GM23338 (cell line): ENCODE measurements at regions not wholly inside any gene's neighbourhood (a gene's known extent, or its start where the extent isn't known, plus 50 kb on each side); places are given as distances from the start of the nearest gene placed in this dataset.

Source experiments
- ATAC-seq: fragments of 200-7000 bp; cut with Tn5 transposase; 3 replicates; pipeline ENCODE4 v1.9.1; 2020
- DNase-seq: peaks from one replicate; pipeline ENCODE4 v3.0.0-alpha.2; 2015; ENCODE audit warnings: low spot score
- H2AFZ ChIP-seq: fragments of 200-600 bp; sonication (generic); 2 replicates; pipeline ENCODE4 v1.8.0; 2016; ENCODE audit warnings: antibody characterized with exemption, mild to moderate bottlenecking, moderate library complexity
- H3F3A ChIP-seq: fragments of 200-600 bp; sonication (generic); replicated peaks from 2 replicates; pipeline ENCODE4 v1.8.0; 2017; ENCODE audit warnings: antibody characterized with exemption, mixed run types, low read depth
- H3K27ac ChIP-seq: fragments of 200-600 bp; sonication (generic); 2 replicates; pipeline ENCODE4 v1.6.1; 2016; ENCODE audit warnings: low read depth
- H3K27me3 ChIP-seq: fragments of 200-600 bp; sonication (generic); 2 replicates; pipeline ENCODE4 v1.8.0; 2016; ENCODE audit warnings: mild to moderate bottlenecking, mixed run types, moderate library complexity; ENCODE audit not compliant: insufficient read depth
- H3K36me3 ChIP-seq: fragments of 200-600 bp; sonication (generic); 2 replicates; pipeline ENCODE4 v1.8.0; 2016; ENCODE audit warnings: mild to moderate bottlenecking; ENCODE audit not compliant: insufficient read depth
- H3K4me1 ChIP-seq: fragments of 200-600 bp; sonication (generic); 2 replicates; pipeline ENCODE4 v1.8.0; 2016; ENCODE audit warnings: mild to moderate bottlenecking, moderate library complexity; ENCODE audit not compliant: insufficient read depth
- H3K4me2 ChIP-seq: fragments of 200-600 bp; sonication (generic); 2 replicates; pipeline ENCODE4 v1.7.1; 2017; ENCODE audit warnings: mixed run types
- H3K4me3 ChIP-seq: fragments of 200-600 bp; sonication (generic); 2 replicates; pipeline ENCODE4 v1.6.1; 2016; ENCODE audit warnings: mixed run types
- H3K79me2 ChIP-seq: fragments of 200-600 bp; sonication (generic); replicated peaks from 2 replicates; pipeline ENCODE4 v1.8.0; 2017; ENCODE audit warnings: mild to moderate bottlenecking; ENCODE audit not compliant: insufficient read depth
- H3K9me2 ChIP-seq: fragments of 200-600 bp; sonication (generic); 2 replicates; pipeline ENCODE4 v1.8.0; 2017; ENCODE audit not compliant: insufficient read depth
- H4K20me1 ChIP-seq: fragments of 200-600 bp; sonication (generic); replicated peaks from 2 replicates; pipeline ENCODE4 v1.8.0; 2017; ENCODE audit warnings: mild to moderate bottlenecking; ENCODE audit not compliant: insufficient read depth
- H3K27ac Mint-ChIP-seq: 2 replicates; pipeline ENCODE4 v1.8.0; 2020; ENCODE audit warnings: inconsistent platforms, mild to moderate bottlenecking, moderate library complexity, mixed read lengths
- H3K27me3 Mint-ChIP-seq: 3 replicates; pipeline ENCODE4 v1.8.0; 2022; ENCODE audit warnings: low read depth, mild to moderate bottlenecking, moderate library complexity, mixed read lengths, inconsistent platforms; ENCODE audit not compliant: insufficient read depth, poor library complexity
- H3K36me3 Mint-ChIP-seq: 3 replicates; pipeline ENCODE4 v1.8.0; 2021; ENCODE audit warnings: low read depth, mild to moderate bottlenecking, inconsistent platforms, moderate library complexity, mixed read lengths
- H3K4me1 Mint-ChIP-seq: 3 replicates; pipeline ENCODE4 v1.8.0; 2020; ENCODE audit warnings: mild to moderate bottlenecking, inconsistent platforms, mixed read lengths
- H3K4me3 Mint-ChIP-seq: 3 replicates; pipeline ENCODE4 v1.8.0; 2021; ENCODE audit warnings: moderate library complexity, mild to moderate bottlenecking, inconsistent platforms, mixed read lengths
- H3K9me3 Mint-ChIP-seq: 3 replicates; pipeline ENCODE4 v1.8.0; 2020; ENCODE audit warnings: moderate library complexity, mild to moderate bottlenecking, inconsistent platforms, mixed read lengths
- CREB1 ChIP-seq: fragments of 250-450 bp; sonication (Bioruptor Pico); IDR thresholded peaks from 2 replicates; pipeline ENCODE4 v1.5.0; 2020; ENCODE audit warnings: low read depth, mild to moderate bottlenecking, moderate library complexity
- CTCF ChIP-seq, 2 experiments: fragments of 200-600 bp in 1 of 2; sonication (generic) in 1 of 2; conservative IDR thresholded peaks; 2 replicates each; pipeline versions ENCODE4 v1.5.1 to v1.6.1; 2016 to 2017; ENCODE audit warnings: antibody characterized with exemption in 2 of 2, low read depth in 2 of 2, mild to moderate bottlenecking in 2 of 2, moderate library complexity in 1 of 2
- ETS1 ChIP-seq: IDR thresholded peaks from 2 replicates; pipeline ENCODE4 v1.6.1; 2016; ENCODE audit warnings: antibody characterized with exemption
- EZH2 ChIP-seq: fragments of 200-600 bp; sonication (generic); IDR thresholded peaks from one replicate; pipeline ENCODE4 v1.8.0; 2017; ENCODE audit warnings: antibody characterized with exemption, mild to moderate bottlenecking, low read depth; ENCODE audit not compliant: unreplicated experiment
- EZH2phosphoT487 ChIP-seq: fragments of 200-600 bp; sonication (generic); IDR thresholded peaks from one replicate; pipeline ENCODE4 v1.8.1; 2018; ENCODE audit warnings: antibody characterized with exemption; ENCODE audit not compliant: unreplicated experiment
- JUNB ChIP-seq: IDR thresholded peaks from one replicate; pipeline ENCODE4 v1.6.1; 2016; ENCODE audit warnings: antibody characterized with exemption; ENCODE audit not compliant: unreplicated experiment
- NANOG ChIP-seq: IDR thresholded peaks from 2 replicates; pipeline ENCODE4 v1.6.1; 2016; ENCODE audit warnings: antibody characterized with exemption, borderline replicate concordance
- POLR2AphosphoS5 ChIP-seq: IDR thresholded peaks from 2 replicates; pipeline ENCODE4 v1.6.1; 2016; ENCODE audit warnings: antibody characterized with exemption, low read depth
- REST ChIP-seq: IDR thresholded peaks from one replicate; pipeline ENCODE4 v1.6.1; 2018; ENCODE audit warnings: antibody characterized with exemption; ENCODE audit not compliant: unreplicated experiment
- STAT1 ChIP-seq: IDR thresholded peaks from one replicate; pipeline ENCODE4 v1.6.1; 2016; ENCODE audit warnings: antibody characterized with exemption; ENCODE audit not compliant: unreplicated experiment
- ZNF114 ChIP-seq: fragments of 250-450 bp; sonication (Bioruptor Pico); IDR thresholded peaks from 2 replicates; pipeline ENCODE4 v1.5.0; 2020; ENCODE audit warnings: mild to moderate bottlenecking, moderate library complexity
- ZNF331 ChIP-seq: fragments of 250-450 bp; sonication (Bioruptor Pico); IDR thresholded peaks from 2 replicates; pipeline ENCODE4 v1.5.0; 2020; ENCODE audit warnings: low read depth, mild to moderate bottlenecking, moderate library complexity

- TF ChIP-seq ZNF331 (CRISPR knock-in tag) (no peak), JUNB (no peak)
Measured at GRCh38 chr15:62644216-62644888, 398.2 kb upstream of the TPM1 start (continued).

GRCh38 chr15:62644889-62645742 is 397.4 kb upstream of the TPM1 start:
- Histone ChIP-seq H3K9me2 (no peaks in the 10 kb centered on the region), H3K4me1 (no peaks in the 10 kb centered on the region), H3K27me3 (no peaks in the 10 kb centered on the region), H3F3A (no peaks in the 10 kb centered on the region), H3K27ac (no peak overlapping the region), H4K20me1 (no peaks in the 10 kb centered on the region; the same call in 1 of the 2 replicates), H2AFZ (no peak overlapping the region), H3K79me2 (no peaks in the 10 kb centered on the region), H3K4me2 (no peak overlapping the region), H3K4me3 (no peak overlapping the region), H3K36me3 (no peaks in the 10 kb centered on the region)
- Mint-ChIP-seq H3K36me3 (no peaks in the 10 kb centered on the region; the same call in 2 of the 3 replicates), H3K9me3 (no peaks in the 10 kb centered on the region), H3K27me3 (peaks cover 2% of the 10 kb centered on the region), H3K27ac (peak overlapping the region; percentile 81), H3K4me3 (no peak overlapping the region), H3K4me1 (peaks cover 11% of the 10 kb centered on the region)
- no peak for DNase-seq
- no peak for TF ChIP-seq EZH2
- TF ChIP-seq POLR2AphosphoS5: no peak
- no peak for TF ChIP-seq REST
- no peak for TF ChIP-seq JUNB
- no peak for TF ChIP-seq ZNF331 (CRISPR knock-in tag)
- no peak for TF ChIP-seq ZNF114 (CRISPR knock-in tag)
- no peak for TF ChIP-seq ETS1
- no peak for TF ChIP-seq NANOG
- TF ChIP-seq EZH2phosphoT487: no peak
- no peak for TF ChIP-seq CTCF (conservative IDR thresholded peaks at IDR 0.05; ENCODE audit: low read depth in 2 of 2)
- TF ChIP-seq STAT1: no peak
- no peak for TF ChIP-seq CREB1 (CRISPR knock-in tag)
- ATAC-seq: no peak
